ENCODE measurements at regions not wholly inside any gene's neighbourhood (a gene's known extent, or its start where the extent isn't known, plus 50 kb on each side); places are given as distances from the start of the nearest gene placed in this dataset.
A peak's percentile ranks its signal among the peaks of the same experiment; 100 is the strongest.

- Histone ChIP-seq H3K36me3 (ENCODE audit: control insufficient read depth, insufficient read depth, low read length) (no peaks in the 10 kb centered on the region), H3K27ac (ENCODE audit: low read depth, low read length) (no peak overlapping the region), H3K4me3 (ENCODE audit: low read depth, low read length) (no peak overlapping the region), H3K27me3 (ENCODE audit: control insufficient read depth, insufficient read depth, low read length) (no peaks in the 10 kb centered on the region), H3K9me3 (ENCODE audit: control insufficient read depth, insufficient read depth, low read length) (peaks cover 7% of the 10 kb centered on the region; the same call in 1 of the 2 replicates), H3K4me1 (ENCODE audit: control insufficient read depth, insufficient read depth, low read length) (no peaks in the 10 kb centered on the region), H3K9ac (ENCODE audit: low read depth, low read length) (no peak overlapping the region)
Observed at GRCh38 chr16:65781363-65781762, 585.1 kb upstream of the CDH5 start.

- no peaks in the 10 kb centered on the region for H3K4me1 ChIP-seq (ENCODE audit: control insufficient read depth, insufficient read depth, low read length)
- no peaks in the 10 kb centered on the region for H3K36me3 ChIP-seq (ENCODE audit: control insufficient read depth, insufficient read depth, low read length)
- no peak overlapping the region for H3K27ac ChIP-seq (ENCODE audit: low read depth, low read length)
- H3K4me3 ChIP-seq (ENCODE audit: low read depth, low read length): no peak overlapping the region
- H3K9ac ChIP-seq (ENCODE audit: low read depth, low read length): no peak overlapping the region
- no peaks in the 10 kb centered on the region for H3K27me3 ChIP-seq (ENCODE audit: control insufficient read depth, insufficient read depth, low read length)
- peaks cover 11% of the 10 kb centered on the region; the same call in 1 of the 2 replicates for H3K9me3 ChIP-seq (ENCODE audit: control insufficient read depth, insufficient read depth, low read length)
Observed at GRCh38 chr16:65779201-65779600, 587.3 kb upstream of the CDH5 start.

- Histone ChIP-seq H3K36me3 (ENCODE audit: control insufficient read depth, insufficient read depth, low read length) (no peaks in the 10 kb centered on the region), H3K4me1 (ENCODE audit: control insufficient read depth, insufficient read depth, low read length) (peaks cover 16% of the 10 kb centered on the region), H3K27me3 (ENCODE audit: control insufficient read depth, insufficient read depth, low read length) (no peaks in the 10 kb centered on the region), H3K9ac (ENCODE audit: low read depth, low read length) (no peak overlapping the region), H3K27ac (ENCODE audit: low read depth, low read length) (no peak overlapping the region), H3K9me3 (ENCODE audit: control insufficient read depth, insufficient read depth, low read length) (peaks cover 11% of the 10 kb centered on the region; the same call in 1 of the 2 replicates), H3K4me3 (ENCODE audit: low read depth, low read length) (no peak overlapping the region)
Observed at GRCh38 chr16:65776639-65777183, 589.8 kb upstream of the CDH5 start.

- no peak overlapping the region for H3K4me3 ChIP-seq (ENCODE audit: low read depth, low read length)
- no peaks in the 10 kb centered on the region for H3K27me3 ChIP-seq (ENCODE audit: control insufficient read depth, insufficient read depth, low read length)
- no peaks in the 10 kb centered on the region for H3K36me3 ChIP-seq (ENCODE audit: control insufficient read depth, insufficient read depth, low read length)
- peaks cover 20% of the 10 kb centered on the region for H3K4me1 ChIP-seq (ENCODE audit: control insufficient read depth, insufficient read depth, low read length)
- no peak overlapping the region for H3K27ac ChIP-seq (ENCODE audit: low read depth, low read length)
- H3K9ac ChIP-seq (ENCODE audit: low read depth, low read length): no peak overlapping the region
- H3K9me3 ChIP-seq (ENCODE audit: control insufficient read depth, insufficient read depth, low read length): peaks cover 20% of the 10 kb centered on the region
Observed at GRCh38 chr16:65775829-65776228, 590.7 kb upstream of the CDH5 start.

- H3K9me3 ChIP-seq (ENCODE audit: control insufficient read depth, insufficient read depth, low read length): peaks cover 35% of the 10 kb centered on the region
- no peaks in the 10 kb centered on the region for H3K27me3 ChIP-seq (ENCODE audit: control insufficient read depth, insufficient read depth, low read length)
- no peaks in the 10 kb centered on the region for H3K36me3 ChIP-seq (ENCODE audit: control insufficient read depth, insufficient read depth, low read length)
- H3K27ac ChIP-seq (ENCODE audit: low read depth, low read length): no peak overlapping the region
- no peak overlapping the region for H3K4me3 ChIP-seq (ENCODE audit: low read depth, low read length)
- H3K9ac ChIP-seq (ENCODE audit: low read depth, low read length): no peak overlapping the region
- H3K4me1 ChIP-seq (ENCODE audit: control insufficient read depth, insufficient read depth, low read length): peaks cover 20% of the 10 kb centered on the region
Observed at GRCh38 chr16:65774350-65774749, 592.1 kb upstream of the CDH5 start.

- Histone ChIP-seq H3K27me3 (ENCODE audit: control insufficient read depth, insufficient read depth, low read length) (no peaks in the 10 kb centered on the region), H3K4me3 (ENCODE audit: low read depth, low read length) (no peak overlapping the region), H3K9ac (ENCODE audit: low read depth, low read length) (peak overlapping the region; percentile 6; the same call in 1 of the 2 replicates), H3K9me3 (ENCODE audit: control insufficient read depth, insufficient read depth, low read length) (peaks cover 42% of the 10 kb centered on the region), H3K27ac (ENCODE audit: low read depth, low read length) (peak overlapping the region; percentile 99), H3K4me1 (ENCODE audit: control insufficient read depth, insufficient read depth, low read length) (peaks cover 20% of the 10 kb centered on the region), H3K36me3 (ENCODE audit: control insufficient read depth, insufficient read depth, low read length) (no peaks in the 10 kb centered on the region)
Observed at GRCh38 chr16:65773301-65773874, 593.1 kb upstream of the CDH5 start.

- Histone ChIP-seq H3K4me3 (ENCODE audit: low read depth, low read length) (0 out of 2 replicates have a peak overlapping the region, but pooled peaks have one; percentile 24), H3K36me3 (ENCODE audit: control insufficient read depth, insufficient read depth, low read length) (no peaks in the 10 kb centered on the region), H3K9ac (ENCODE audit: low read depth, low read length) (peak overlapping the region; percentile 46; the same call in 1 of the 2 replicates), H3K4me1 (ENCODE audit: control insufficient read depth, insufficient read depth, low read length) (peaks cover 23% of the 10 kb centered on the region), H3K9me3 (ENCODE audit: control insufficient read depth, insufficient read depth, low read length) (peaks cover 42% of the 10 kb centered on the region), H3K27ac (ENCODE audit: low read depth, low read length) (peak overlapping the region; percentile 99), H3K27me3 (ENCODE audit: control insufficient read depth, insufficient read depth, low read length) (no peaks in the 10 kb centered on the region)
Observed at GRCh38 chr16:65772134-65772732, 594.3 kb upstream of the CDH5 start.

GRCh38 chr16:65771707-65772106 lies 594.8 kb upstream of the CDH5 start:
- Histone ChIP-seq H3K27me3 (ENCODE audit: control insufficient read depth, insufficient read depth, low read length) (no peaks in the 10 kb centered on the region), H3K27ac (ENCODE audit: low read depth, low read length) (peak overlapping the region; percentile 99), H3K4me3 (ENCODE audit: low read depth, low read length) (no peak overlapping the region), H3K9ac (ENCODE audit: low read depth, low read length) (peak overlapping the region; percentile 46; the same call in 1 of the 2 replicates), H3K4me1 (ENCODE audit: control insufficient read depth, insufficient read depth, low read length) (peaks cover 25% of the 10 kb centered on the region), H3K36me3 (ENCODE audit: control insufficient read depth, insufficient read depth, low read length) (no peaks in the 10 kb centered on the region), H3K9me3 (ENCODE audit: control insufficient read depth, insufficient read depth, low read length) (peaks cover 37% of the 10 kb centered on the region)

- Histone ChIP-seq H3K9me3 (ENCODE audit: control insufficient read depth, insufficient read depth, low read length) (peaks cover 31% of the 10 kb centered on the region), H3K36me3 (ENCODE audit: control insufficient read depth, insufficient read depth, low read length) (no peaks in the 10 kb centered on the region), H3K27me3 (ENCODE audit: control insufficient read depth, insufficient read depth, low read length) (no peaks in the 10 kb centered on the region), H3K4me1 (ENCODE audit: control insufficient read depth, insufficient read depth, low read length) (peaks cover 25% of the 10 kb centered on the region), H3K9ac (ENCODE audit: low read depth, low read length) (no peak overlapping the region), H3K4me3 (ENCODE audit: low read depth, low read length) (peak overlapping the region; percentile 37; the same call in 1 of the 2 replicates), H3K27ac (ENCODE audit: low read depth, low read length) (no peak overlapping the region)
Observed at GRCh38 chr16:65770752-65771151, 595.7 kb upstream of the CDH5 start.

- H3K9me3 ChIP-seq (ENCODE audit: control insufficient read depth, insufficient read depth, low read length): peaks cover 31% of the 10 kb centered on the region
- no peaks in the 10 kb centered on the region for H3K27me3 ChIP-seq (ENCODE audit: control insufficient read depth, insufficient read depth, low read length)
- no peak overlapping the region for H3K27ac ChIP-seq (ENCODE audit: low read depth, low read length)
- H3K9ac ChIP-seq (ENCODE audit: low read depth, low read length): no peak overlapping the region
- H3K4me3 ChIP-seq (ENCODE audit: low read depth, low read length): 0 out of 2 replicates have a peak overlapping the region, but pooled peaks have one; percentile 37
- peaks cover 25% of the 10 kb centered on the region for H3K4me1 ChIP-seq (ENCODE audit: control insufficient read depth, insufficient read depth, low read length)
- no peaks in the 10 kb centered on the region for H3K36me3 ChIP-seq (ENCODE audit: control insufficient read depth, insufficient read depth, low read length)
Observed at GRCh38 chr16:65769776-65770438, 596.6 kb upstream of the CDH5 start.

GRCh38 chr16:65769055-65769465 lies 597.4 kb upstream of the CDH5 start:
- Histone ChIP-seq H3K27me3 (ENCODE audit: control insufficient read depth, insufficient read depth, low read length) (no peaks in the 10 kb centered on the region), H3K9ac (ENCODE audit: low read depth, low read length) (no peak overlapping the region), H3K4me1 (ENCODE audit: control insufficient read depth, insufficient read depth, low read length) (peaks cover 25% of the 10 kb centered on the region), H3K36me3 (ENCODE audit: control insufficient read depth, insufficient read depth, low read length) (no peaks in the 10 kb centered on the region), H3K9me3 (ENCODE audit: control insufficient read depth, insufficient read depth, low read length) (peaks cover 31% of the 10 kb centered on the region), H3K27ac (ENCODE audit: low read depth, low read length) (no peak overlapping the region), H3K4me3 (ENCODE audit: low read depth, low read length) (no peak overlapping the region)

All from HUES48 (cell line).